ENCODE measurements at regions not wholly inside any gene's neighbourhood (a gene's known extent, or its start where the extent isn't known, plus 50 kb on each side); places are given as distances from the start of the nearest gene placed in this dataset.

DNA sequence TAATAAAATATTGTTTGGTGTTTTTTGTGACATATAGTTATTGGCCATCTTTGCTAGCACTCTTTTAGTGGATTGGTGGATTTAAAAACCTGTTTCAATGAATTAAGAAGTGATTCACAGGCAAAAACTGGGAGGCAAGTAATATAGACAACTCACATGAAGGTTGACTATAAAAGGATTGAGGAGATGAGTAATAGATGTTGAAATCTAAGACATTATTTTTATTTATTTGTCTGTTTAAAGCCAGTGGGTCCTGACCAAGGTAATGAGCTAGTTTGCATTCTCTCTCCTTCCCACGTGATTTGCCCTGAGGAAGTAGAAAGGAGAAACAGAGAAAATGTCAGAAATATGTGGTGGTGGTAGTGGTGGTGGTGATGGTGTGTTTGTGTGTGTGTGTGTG lies 351.5 kb upstream of the ZP4 start:
- DNase-seq = no peak

DNA sequence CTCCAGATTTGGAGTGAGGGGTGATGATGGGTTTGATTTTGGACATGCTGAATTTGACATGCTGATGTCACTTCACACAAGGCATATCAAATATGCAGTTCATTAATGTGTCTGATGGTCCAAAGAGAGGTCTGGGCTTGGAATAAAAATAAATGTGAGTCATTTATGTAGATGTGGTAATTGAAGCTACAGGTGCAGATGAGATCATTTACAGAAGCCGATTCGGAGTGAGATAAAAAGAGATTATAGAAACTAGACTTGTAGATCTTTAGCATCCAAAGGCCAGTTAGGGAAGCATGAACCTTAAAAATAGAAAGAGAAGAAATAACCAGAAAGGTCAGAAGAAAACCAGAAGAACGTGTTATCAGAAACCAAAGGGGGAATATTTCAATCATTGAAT lies 350.9 kb upstream of the ZP4 start:
- no peak for DNase-seq

DNA sequence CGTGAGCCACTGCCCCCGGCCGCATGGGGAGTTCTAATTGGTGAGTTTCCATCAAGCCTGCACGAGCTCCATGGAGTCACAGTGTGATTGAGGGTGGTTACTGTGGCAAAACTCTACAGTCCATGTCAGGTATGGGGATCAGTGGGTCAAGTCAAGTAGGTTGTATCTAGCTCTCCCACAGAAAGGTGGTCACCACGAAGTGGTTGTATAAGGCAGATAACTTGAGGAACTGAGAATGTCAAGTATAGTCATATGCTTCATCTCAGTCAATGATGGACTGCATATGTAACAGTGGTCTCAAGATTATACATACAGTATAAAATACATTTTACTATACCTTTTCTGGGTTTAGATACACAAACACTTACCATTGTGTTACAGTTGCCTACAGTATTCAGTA lies 348.6 kb upstream of the ZP4 start:
- no peak for DNase-seq

DNA sequence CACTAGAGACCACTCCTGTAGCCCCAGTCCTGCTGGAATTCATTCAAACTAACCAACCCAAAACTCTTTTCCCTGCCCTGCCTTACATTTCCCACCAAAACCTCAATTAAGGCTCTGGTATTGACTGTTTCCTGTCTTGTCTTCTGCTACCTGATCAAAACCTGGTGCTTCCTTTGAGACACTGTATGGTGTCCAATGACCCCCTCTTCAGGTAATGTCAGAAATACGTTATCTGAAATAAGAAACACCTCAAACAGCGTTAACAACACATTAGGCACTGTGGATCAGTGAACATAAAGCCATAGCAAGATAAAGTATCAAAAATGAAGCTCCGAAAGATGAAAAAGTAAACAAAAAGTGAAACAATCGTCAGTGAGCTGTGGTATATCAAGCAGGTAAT lies 343.2 kb upstream of the ZP4 start:
- no peak for DNase-seq

DNA sequence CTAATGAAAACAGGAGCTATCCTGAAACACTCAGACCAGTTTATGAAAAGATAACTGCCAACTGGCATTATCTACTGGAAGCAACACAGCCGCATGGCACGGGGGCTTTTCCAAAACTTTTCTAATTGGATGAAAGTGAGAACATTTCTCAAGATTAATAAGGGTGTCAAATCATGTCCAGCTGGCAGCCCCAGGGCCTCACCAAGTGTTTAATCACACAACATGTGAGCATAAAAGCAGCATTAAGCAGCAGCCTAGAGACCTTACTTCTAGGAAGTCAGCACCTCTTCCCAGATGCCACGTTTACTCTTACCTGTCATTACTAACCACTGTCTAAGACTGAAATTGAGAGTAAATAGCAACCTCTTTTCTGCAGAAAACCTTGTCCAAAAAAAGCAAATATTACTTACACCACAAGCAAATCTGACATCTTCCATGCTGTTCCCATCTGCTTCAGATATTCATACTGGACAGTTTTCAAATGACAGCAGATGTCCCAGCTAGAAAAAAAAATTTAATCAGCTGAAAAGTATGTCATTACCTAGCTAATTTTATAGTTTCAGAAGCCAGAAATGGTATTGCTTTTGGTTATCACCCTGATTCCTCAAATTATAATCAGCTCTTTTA lies 341.5 kb upstream of the ZP4 start:
- no peak for DNase-seq

DNA sequence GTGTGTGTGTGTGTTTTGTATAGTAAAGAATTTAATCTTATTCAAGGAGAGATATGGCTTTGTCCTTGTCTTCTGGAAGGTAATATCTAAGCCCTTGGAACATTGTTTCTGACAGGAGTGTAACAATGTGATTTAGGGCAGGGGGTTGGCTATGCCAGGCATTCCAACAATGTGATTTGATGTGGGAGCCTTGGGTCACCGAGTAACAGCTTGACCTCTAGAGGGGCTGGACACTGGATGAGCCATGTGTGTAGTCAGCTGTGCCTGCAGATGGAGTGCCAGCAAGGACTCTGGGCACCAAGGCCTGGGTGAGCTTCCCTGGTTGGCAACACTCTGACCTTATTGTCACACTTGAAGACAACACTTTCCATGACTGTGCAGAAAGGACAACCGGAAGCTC lies 336.1 kb upstream of the ZP4 start:
- no peak for DNase-seq

DNA sequence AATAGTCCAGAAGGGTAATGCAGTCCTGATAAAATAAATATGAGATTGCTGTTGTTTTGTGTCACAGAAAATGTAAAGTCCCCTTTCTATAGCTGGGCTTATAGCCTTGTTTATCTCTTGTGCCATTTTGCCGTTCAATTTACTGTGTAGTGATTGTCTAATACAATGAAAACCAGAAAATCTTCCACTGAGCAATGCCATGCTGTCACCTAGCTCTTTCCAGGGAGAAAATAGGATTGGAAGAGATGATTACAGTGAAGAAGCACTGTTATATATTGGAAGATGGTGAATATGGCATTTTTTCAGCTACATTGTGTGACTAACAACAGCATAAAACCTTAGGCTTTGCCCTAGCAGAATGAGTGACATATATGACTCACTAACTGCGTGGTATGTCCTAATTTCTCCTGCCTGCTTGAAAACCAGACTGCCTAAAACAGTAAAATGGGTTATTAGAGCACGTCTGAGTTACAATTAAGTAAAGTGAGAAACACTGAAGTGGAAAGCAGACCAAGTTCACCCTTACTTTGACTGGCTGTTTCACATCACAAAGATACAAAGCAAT lies 332.4 kb upstream of the ZP4 start:
- no peak for DNase-seq

DNA sequence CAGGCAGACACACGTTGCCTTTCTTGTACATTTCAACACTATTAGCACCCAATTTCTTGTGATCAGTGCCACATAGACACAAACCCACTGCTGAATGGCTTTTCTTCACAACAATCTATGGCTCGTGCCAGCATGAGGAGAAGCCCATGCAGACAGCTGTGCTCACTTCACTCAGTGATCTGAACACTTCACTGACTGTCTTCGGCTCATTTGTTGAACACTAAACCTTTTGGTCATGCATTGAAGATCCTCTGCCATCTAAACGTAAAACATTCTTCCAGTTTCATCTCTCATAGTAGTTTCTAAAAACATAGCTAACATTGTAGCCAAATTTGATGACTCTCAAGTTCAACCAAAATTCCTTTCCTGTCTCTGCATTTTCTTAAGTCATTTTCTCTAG lies 331.0 kb upstream of the ZP4 start:
- DNase-seq = no peak

DNA sequence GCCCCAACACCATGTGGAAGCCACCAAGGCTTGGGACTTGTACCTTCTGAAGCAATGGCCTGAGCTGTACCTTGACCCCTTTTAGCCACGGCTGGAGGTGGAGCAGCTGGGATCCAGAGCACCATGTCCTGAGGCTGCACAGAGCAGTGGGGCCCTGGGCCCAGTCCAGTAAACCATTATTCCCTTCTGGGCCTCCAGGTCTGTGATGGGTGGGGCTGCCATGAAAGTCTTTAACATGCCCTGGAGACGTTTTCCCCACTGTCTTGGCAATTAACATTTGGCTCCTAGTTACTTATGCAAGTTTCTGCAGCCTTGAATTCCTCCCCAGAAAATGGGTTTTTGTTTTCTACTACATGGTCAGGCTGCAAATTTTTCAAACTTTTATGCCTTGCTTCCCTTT lies 323.7 kb upstream of the ZP4 start:
- DNase-seq = no peak

DNA sequence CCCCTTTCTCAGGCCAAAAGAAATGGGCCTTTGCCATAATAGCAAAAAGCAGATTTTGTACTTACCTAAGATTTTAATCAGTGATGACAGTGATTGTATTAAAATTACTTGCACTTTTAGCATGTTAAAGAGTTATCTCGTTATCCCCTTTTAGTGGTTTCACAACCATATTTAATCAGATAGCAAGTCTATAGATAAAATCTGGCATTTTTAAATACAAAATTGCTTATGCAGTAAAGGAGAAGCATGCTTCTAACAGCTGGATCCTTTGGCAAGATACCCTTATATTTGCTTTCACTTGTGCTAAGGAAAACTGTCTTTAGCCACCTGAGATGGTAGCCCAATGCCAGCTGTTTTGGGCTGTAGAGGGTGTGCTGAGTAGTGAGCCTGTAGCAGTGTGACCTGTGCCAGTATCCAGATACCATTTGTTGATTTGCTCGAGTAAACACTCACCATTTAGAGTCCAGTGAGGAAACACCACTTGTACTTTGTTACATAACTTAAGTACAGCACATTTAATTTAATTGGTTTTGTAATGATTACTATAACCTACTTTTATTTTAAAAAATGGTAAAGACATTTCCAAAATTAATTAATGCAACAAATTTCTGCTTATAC lies 314.4 kb upstream of the ZP4 start:
- DNase-seq = no peak

DNA sequence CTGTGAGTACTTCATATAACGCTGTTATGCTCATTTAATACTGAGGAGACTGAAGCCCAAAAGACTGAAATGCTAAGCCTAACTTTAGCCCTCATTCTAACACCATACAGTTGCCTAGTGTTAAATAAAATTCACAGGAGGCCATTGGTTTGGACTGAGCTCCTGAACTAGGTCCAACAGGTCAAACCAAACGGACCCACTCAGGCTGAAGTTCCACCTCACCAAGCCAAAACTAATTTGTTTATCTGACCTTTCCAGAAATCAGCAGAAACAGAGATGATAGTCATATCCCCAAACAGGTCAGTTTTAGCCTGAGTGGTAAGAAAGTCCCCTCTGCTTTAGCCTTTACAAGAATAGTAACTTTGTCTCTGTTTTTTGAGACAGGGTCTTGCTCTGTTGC lies 311.3 kb upstream of the ZP4 start:
- no peak for DNase-seq

DNA sequence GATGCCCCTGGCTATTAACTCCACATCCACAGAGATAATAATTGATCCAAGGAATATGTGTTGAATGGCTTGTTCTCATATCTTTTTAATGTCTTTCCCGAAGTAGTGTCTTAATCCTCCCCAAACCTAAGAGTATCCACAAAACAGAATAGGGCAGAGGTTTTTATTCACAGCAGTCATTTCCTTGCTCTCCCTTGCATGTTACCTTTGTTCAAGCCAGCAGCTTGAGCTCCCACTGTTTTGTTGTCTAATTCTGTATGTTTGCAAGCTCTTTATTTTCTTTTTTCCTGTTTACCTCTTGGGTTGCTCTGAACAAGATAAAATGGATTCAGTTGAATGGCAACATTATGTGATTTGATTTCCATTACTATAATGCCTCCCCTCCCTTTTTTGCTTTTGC lies 308.6 kb upstream of the ZP4 start:
- no peak for DNase-seq

DNA sequence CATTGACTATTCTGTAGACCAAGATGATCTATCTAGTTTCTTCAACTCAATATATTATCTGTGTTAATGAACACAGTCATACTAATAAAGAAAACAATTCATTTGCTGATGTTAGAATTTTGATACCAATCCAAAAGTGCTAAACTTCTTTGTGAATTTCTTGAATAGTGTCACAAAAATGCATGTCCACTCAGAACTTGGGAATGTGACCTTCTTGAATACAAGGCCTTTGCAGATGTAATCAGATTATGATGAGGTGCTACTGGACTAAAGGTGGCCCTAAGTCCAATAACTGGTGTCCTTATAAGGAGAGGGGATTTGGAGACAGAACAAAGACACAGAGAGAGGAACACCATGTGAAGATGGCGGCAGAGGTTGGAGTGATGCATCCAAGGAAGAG lies 305.8 kb upstream of the ZP4 start:
- no peak for DNase-seq

DNA sequence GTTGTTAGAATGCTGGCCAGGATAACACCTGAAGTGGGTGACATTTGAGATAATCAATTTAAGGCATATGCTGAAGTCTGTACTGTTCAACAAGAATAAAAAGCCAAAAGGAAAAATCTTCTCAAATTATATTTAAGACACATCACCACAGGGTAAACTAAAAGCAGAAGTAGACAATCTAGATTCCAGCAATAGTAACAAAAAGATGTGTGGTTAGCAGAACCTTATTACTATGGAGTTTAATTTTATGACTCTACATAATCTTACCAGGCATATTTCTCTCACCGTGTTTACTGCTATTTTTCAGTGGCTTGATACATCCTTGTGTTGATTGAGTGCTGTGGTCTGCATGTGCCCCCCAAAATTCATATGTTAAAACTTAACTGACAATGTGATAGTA lies 300.4 kb upstream of the ZP4 start:
- no peak for DNase-seq

DNA sequence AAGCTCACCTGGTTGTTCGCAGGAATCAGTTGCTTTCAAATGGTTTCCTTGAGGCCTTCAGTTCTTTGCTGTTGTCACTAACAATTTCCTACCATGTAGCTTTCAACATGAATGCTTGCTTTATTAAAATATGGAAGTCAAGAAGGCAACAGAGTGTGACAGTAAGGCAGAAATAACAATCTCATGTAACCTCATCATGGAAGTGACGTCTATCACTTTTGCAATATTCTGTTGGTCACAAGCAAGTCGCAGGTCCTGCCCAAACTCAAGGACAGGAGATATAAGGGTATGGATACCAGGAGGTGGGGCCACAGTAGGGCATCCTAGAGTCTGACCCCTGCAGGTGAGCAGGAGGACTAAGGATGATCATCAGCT lies 296.8 kb upstream of the ZP4 start:
- no peak for DNase-seq

DNA sequence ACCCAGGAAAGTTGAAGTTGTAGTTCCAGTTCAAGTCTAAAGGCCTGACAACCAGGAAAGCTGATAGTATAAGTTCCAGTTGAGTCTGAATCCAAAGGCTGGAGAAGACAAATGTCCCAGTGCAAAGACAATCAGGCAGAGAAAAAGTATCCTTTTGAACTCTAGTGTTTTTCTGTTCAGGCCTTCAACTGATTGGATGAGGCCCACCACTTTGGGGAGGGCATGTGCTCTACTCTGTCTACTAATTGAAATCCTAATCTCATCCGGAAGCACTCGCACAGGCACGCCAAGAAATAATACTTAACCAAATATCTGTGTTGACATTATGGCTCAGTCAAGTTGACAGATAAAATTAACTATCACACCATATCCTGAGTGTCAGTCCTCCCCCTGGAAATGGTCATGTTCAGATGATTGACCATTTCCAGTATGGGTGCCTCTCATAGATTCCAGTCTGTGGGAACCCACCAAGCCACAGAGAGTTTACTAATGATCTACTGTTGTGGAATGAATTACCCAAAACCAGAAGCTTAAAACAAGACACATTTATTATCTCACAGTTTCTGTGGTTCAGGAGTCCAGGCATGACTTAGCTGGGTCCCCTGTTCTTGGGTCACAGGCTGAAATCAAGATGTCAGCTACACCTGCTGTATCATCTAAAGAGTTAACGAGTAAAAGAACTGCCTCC lies 296.3 kb upstream of the ZP4 start:
- no peak for DNase-seq

DNA sequence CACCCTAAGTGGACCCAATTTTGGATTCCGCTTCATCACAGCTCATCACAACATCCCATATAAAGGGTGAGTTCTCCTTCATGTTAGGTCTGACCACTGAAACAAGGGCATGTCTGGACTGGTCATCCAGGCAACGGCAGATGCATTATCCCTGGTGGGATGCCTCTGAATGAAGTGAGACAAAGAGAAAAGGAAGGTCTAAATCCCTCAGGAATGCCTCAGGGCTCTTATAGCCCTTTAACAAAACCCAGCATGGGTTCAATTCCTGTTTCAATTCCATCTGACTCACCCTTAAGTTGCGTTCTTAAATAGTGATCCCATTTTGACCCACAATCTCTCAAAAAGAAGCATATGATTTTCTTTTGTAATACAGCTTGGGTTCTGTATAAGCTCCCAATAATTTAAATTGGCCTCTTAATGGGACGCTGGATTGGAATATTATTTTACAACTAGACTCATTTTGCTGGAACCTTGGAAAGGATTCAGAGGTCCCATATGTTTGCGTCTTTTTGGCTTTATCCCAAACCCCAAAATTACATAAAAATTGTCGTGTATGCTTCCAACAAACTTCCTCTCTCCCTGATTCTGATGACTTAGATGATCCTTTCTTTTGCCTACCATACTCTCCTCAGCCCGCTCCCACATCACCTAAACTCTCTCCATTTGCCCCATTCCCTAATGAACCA lies 287.4 kb upstream of the ZP4 start:
- no peak for DNase-seq

DNA sequence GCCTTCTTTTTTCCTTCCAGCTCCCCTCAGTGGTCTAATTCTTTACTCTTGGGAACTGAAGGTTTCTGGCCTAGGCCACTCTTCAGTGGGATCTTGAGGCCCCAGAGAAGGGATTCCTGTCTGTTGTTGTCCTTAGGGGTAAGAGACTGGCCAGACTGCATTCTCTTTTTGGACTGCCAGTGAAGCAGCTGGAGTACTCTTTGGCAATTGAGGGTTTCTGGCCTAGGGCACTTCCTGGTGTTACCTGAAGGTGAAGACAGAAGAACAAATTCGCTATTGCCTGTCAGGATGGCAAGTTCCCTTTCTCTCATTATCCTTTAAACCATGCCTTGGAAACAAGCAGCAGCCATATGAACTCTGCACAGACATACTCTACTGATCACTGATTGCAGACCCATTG lies 286.6 kb upstream of the ZP4 start:
- no peak for DNase-seq

DNA sequence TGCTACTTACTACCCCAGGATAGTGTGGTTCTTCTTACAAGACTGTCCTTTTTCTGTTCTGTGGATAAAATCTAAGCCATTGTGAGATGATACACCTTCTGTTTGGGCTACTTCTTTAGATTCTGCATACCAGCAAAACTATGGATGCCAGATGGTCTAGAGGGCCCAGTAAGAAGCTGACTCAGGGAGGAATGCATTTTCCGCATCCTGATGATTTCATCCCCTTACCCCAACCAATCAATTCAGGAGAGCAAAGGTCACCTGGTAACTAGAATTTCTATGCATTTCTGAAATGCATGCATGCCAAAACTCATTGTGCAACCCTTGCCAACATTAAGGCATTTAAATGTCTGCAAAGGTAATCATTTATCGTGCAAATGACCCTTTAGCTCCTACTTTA lies 285.7 kb upstream of the ZP4 start:
- DNase-seq = no peak

DNA sequence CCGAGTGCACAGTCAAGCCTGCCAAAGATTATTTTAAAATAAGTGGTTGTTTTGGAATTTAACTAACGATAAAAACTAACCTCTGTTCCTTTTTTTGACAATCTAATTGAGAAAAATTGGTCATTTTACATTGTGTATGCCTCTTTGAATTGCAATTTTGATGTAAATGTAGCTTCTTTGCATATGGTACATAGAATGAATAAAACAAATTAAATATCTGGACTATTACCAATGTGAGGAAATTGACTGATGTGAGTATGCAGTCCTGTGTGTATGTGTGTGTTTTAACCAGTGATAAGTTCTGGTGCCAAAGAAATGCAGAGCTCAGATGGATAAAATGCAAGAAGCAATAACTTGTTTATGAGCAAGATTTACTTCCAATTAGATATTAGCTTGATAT lies 281.3 kb upstream of the ZP4 start:
- DNase-seq = no peak

DNA sequence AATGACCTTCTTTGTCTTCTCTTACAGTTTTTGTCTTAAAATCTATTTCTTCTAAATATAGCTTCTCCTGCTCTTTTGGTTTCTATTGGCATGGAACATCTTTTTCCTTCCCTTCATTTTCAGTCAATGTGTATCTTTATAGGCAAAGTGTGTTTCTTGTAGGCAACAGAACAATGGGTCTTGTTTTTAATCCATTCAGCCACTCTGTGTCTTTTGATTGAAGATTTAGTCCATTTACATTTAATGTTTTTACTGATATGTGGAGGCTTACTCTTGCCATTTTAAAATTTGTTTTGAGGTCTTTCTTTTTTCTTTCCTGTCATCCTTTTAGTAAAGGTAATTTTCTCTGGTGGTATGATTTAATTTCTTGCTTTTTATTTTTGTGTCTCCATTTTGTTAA lies 271.2 kb upstream of the ZP4 start:
- DNase-seq = no peak

DNA sequence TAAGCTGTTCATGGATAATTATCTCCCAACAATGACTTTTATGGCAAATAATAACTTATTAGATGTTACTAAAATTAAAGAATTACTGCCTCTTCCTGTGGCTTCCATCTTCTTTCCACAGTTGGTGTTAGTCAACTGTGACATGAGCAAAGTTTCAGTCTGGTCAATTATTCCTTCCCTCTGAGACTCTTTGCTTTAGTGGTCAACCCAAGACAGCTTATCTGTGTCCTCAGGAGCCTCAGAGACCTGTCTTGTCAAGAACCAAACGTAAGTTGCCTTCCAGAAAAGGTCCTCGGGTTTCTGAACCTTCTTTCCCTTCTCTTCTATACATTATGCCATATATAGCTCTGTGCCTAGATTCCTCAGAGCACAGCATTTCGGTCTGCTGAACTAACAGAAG lies 263.2 kb upstream of the ZP4 start:
- DNase-seq = no peak

DNA sequence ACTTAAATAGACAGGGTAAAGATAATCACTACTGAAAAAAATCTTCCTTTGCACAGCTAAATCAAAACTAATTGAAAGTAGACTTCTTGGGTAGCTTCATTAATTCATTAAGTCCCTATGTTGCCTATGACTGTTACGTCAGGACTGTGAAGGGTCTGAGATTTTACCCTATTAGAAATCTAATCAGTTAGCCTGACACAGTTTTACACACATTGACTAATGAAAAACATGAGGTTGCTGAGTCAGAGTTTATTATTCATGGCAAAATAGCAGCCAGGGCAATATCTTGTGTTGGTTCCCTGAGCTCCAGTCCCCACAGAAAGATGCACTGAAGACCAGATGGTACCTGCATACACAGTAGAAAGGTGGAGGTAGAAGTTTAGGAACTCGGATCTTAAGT lies 262.5 kb upstream of the ZP4 start:
- DNase-seq = no peak

DNA sequence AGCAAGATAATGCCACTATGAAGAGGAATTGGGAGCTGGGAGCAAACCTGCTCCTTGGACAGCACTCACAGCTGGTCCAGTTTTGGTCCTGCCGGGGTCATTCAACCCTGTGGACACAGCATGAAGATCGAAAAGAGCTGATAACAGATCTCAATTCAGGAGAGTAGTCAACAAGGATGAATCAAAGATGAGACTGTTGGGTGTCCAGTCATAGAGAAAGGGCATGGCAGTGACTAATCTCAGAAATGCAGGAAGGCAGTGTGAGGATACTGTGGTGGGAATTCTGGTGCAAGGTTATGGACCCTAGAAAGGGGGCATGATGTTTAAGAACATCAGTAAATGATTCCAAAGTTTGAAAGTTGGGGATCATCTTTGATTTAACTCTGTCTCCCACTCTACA lies 261.4 kb upstream of the ZP4 start:
- no peak for DNase-seq

All from OCI-M1 (cell line).